Tibial nerve (tissue), 4 donors: ENCODE measurements at regions not wholly inside any gene's neighbourhood (a gene's known extent, or its start where the extent isn't known, plus 50 kb on each side); places are given as distances from the start of the nearest gene placed in this dataset.

ENCODE experiments used
- DNase-seq, 2 donors: peaks; one replicate each; pipeline ENCODE4 v3.0.0-alpha.2; 2019; ENCODE audit warnings: low spot score in 2 of 2
- H3K27ac ChIP-seq, 4 donors: fragments of 200-600 bp; sonication (generic) in 3 of 4; one replicate each; pipeline ENCODE4 v1.5.1; 2017 to 2019; ENCODE audit warnings: mild to moderate bottlenecking in 1 of 4
- H3K27me3 ChIP-seq, 2 donors: fragments of 200-600 bp; sonication (generic) in 1 of 2; one replicate each; pipeline versions ENCODE4 v1.5.1 to v1.6.0; 2017 to 2019
- H3K36me3 ChIP-seq, 3 donors: fragments of 200-600 bp; sonication (generic); one replicate each; pipeline ENCODE4 v1.5.1; 2018 to 2019
- H3K4me1 ChIP-seq, 4 donors: fragments of 200-600 bp; sonication (generic) in 3 of 4; one replicate each; pipeline ENCODE4 v1.5.1; 2017 to 2019
- H3K4me3 ChIP-seq, 4 donors: fragments of 200-600 bp; sonication (generic) in 3 of 4; one replicate each; pipeline ENCODE4 v1.5.1; 2017 to 2019; ENCODE audit warnings: mild to moderate bottlenecking in 1 of 4, moderate library complexity in 1 of 4
- H3K9me3 ChIP-seq, 4 donors: fragments of 200-600 bp; sonication (generic) in 3 of 4; one replicate each; pipeline ENCODE4 v1.5.1; 2017 to 2019
- CTCF ChIP-seq, 5 experiments: fragments of 200-600 bp in 3 of 5; fragments of 450-650 bp in 2 of 5; sonication (generic) in 3 of 5; IDR thresholded peaks; one replicate each; pipeline ENCODE4 v1.5.1; 2016 to 2019; ENCODE audit warnings: antibody characterized with exemption in 5 of 5, mild to moderate bottlenecking in 3 of 5, moderate library complexity in 2 of 5
- EP300 ChIP-seq, 2 donors: sonication (generic); formaldehyde crosslinking; IDR thresholded peaks; one replicate each; pipeline ENCODE4 v1.6.1; 2017; ENCODE audit warnings: antibody characterized with exemption in 2 of 2, mild to moderate bottlenecking in 1 of 2
- POLR2A ChIP-seq, 2 donors: fragments of 450-650 bp; IDR thresholded peaks; one replicate each; pipeline ENCODE4 v1.6.1; 2017; ENCODE audit warnings: antibody characterized with exemption in 2 of 2, mild to moderate bottlenecking in 2 of 2, moderate library complexity in 2 of 2
- WGBS, 2 donors: methylation state at CpG; one replicate each; pipeline ENCODE4 v1.1.5; 2018; 5-methylcytosine and 5-hydroxymethylcytosine counted together

GRCh38 chr3:70120357-70120966 is 120.9 kb downstream of the SAMMSON start:
- Histone ChIP-seq H3K4me1 (no peaks in the 10 kb centered on the region), H3K4me3 (no peak overlapping the region), H3K36me3 (no peaks in the 10 kb centered on the region), H3K27me3 (no peaks in the 10 kb centered on the region), H3K9me3 (no peaks in the 10 kb centered on the region), H3K27ac (no peak overlapping the region)
- 92 to 95% methylated on average over 11 of the region's 11 CpGs for WGBS, 2 donors
- peak in 4 of 5 experiments; percentile 14 to 33 (median 22) for TF ChIP-seq CTCF (IDR thresholded peaks at IDR 0.05)
- TF ChIP-seq EP300 (IDR thresholded peaks at IDR 0.05): no peak
- TF ChIP-seq POLR2A (IDR thresholded peaks at IDR 0.05): no peak
- peak; percentile 38 to 76 for DNase-seq

GRCh38 chr3:70127192-70127591 is 127.7 kb downstream of the SAMMSON start:
- Histone ChIP-seq H3K4me3 (no peak overlapping the region), H3K27ac (no peak overlapping the region), H3K4me1 (no peaks in the 10 kb centered on the region), H3K27me3 (no peaks in the 10 kb centered on the region), H3K9me3 (no peaks in the 10 kb centered on the region), H3K36me3 (no peaks in the 10 kb centered on the region)
- no peak for DNase-seq
- TF ChIP-seq EP300 (IDR thresholded peaks at IDR 0.05) (no peak), POLR2A (IDR thresholded peaks at IDR 0.05) (no peak), CTCF (IDR thresholded peaks at IDR 0.05) (no peak)
- 89 to 94% methylated on average over 1 of the region's 1 CpG for WGBS, 2 donors

GRCh38 chr3:70137366-70137765 is 137.8 kb downstream of the SAMMSON start:
- H3K9me3 ChIP-seq: no peaks in the 10 kb centered on the region
- no peaks in the 10 kb centered on the region for H3K4me1 ChIP-seq
- no peak overlapping the region for H3K4me3 ChIP-seq
- H3K27ac ChIP-seq: no peak overlapping the region
- DNase-seq: no peak
- H3K36me3 ChIP-seq: no peaks in the 10 kb centered on the region
- no peaks in the 10 kb centered on the region for H3K27me3 ChIP-seq
- WGBS, 2 donors: 65 to 73% methylated on average over 2 of the region's 2 CpGs
- TF ChIP-seq CTCF (IDR thresholded peaks at IDR 0.05) (no peak), EP300 (IDR thresholded peaks at IDR 0.05) (no peak), POLR2A (IDR thresholded peaks at IDR 0.05) (no peak)

- Histone ChIP-seq H3K4me1 (no peaks in the 10 kb centered on the region), H3K4me3 (no peak overlapping the region), H3K27ac (no peak overlapping the region), H3K36me3 (no peaks in the 10 kb centered on the region), H3K27me3 (no peaks in the 10 kb centered on the region), H3K9me3 (no peaks in the 10 kb centered on the region)
- TF ChIP-seq POLR2A (IDR thresholded peaks at IDR 0.05) (no peak), EP300 (IDR thresholded peaks at IDR 0.05) (no peak), CTCF (IDR thresholded peaks at IDR 0.05) (no peak)
- WGBS, 2 donors: 0 to 95% methylated on average over 1 of the region's 1 CpG
- no peak for DNase-seq
Observed at GRCh38 chr3:70138606-70139005, 139.1 kb downstream of the SAMMSON start.
